ENCODE measurements at regions not wholly inside any gene's neighbourhood (a gene's known extent, or its start where the extent isn't known, plus 50 kb on each side); places are given as distances from the start of the nearest gene placed in this dataset.

DNA sequence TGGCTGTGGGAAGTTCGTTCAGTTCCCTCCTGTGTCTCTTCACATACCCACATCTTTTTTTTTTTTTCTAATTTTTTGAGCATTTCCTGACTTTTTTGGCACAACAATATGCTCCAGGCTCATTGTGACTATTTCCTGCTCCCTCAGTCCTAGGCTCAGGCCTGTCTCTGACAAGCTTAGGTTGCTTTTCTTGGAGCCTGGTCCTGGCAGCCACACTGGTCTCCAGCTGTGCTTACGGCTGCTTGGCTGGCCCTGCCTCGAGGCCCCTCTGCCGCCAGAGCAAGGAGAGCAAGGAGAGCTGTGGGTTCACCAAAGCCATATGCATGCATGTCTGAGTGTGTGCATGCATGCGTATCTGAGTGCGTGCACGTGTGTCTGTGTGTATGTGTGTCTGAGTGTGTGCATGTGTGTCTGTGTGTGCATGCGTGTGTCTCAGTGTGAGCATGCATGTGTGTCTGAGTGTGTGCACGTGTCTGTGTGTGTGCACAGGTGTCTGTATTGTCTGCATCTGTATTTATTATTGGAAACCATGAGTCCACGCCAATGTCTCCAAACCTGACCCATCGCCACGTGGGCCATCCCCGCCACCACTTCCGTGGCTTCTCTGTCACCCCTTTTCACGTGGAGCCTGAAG is 766.1 kb upstream of the SALL3 start:
- DNase-seq (ENCODE audit: low spot score): no peak

DNA sequence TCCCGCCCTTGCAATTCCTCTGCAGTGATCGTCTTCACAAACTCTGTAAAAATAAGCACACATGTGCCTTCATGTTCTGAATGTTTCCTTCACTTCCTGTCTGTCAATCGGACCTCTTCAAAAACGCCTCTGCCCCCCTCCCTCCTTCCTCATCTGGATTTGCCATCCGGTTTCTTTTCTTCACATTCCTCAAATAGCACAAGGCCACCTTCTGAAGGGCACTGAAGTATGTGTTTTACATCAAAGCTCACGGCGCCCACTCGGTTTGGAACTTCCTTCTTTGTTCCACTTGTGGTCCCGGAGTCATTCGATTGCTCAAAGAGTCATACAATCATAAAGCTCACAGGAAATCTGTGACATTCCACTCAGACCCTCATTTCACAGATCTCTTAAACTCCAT is 758.1 kb upstream of the SALL3 start:
- no peak for DNase-seq (ENCODE audit: low spot score)

- DNase-seq (ENCODE audit: low spot score): no peak
Observed at GRCh38 chr18:78228974-78229373, 750.6 kb upstream of the SALL3 start.

- DNase-seq (ENCODE audit: low spot score): no peak
Observed at GRCh38 chr18:78230911-78231310, 748.7 kb upstream of the SALL3 start.

DNA sequence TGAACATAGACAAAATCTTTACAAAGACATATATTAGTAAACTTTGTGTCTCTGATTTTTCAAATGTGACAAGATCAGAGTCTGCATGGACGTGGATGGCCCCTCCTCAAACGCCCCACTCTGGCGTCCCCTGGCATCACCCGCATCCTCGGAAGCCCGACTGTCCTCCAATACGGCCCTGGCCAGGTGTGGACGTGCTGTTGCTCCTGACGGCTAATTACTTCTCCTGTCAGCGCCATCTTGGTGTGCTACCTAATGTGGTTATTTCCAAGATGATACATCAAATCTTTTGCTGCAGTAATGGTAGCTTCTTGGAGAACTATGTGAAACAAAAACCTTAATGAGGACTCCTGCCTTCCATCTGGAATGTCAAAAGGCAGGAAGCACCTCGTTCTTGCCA is 747.4 kb upstream of the SALL3 start:
- DNase-seq (ENCODE audit: low spot score): no peak

- no peak for DNase-seq (ENCODE audit: low spot score)
Observed at GRCh38 chr18:78237864-78238263, 741.8 kb upstream of the SALL3 start.

DNA sequence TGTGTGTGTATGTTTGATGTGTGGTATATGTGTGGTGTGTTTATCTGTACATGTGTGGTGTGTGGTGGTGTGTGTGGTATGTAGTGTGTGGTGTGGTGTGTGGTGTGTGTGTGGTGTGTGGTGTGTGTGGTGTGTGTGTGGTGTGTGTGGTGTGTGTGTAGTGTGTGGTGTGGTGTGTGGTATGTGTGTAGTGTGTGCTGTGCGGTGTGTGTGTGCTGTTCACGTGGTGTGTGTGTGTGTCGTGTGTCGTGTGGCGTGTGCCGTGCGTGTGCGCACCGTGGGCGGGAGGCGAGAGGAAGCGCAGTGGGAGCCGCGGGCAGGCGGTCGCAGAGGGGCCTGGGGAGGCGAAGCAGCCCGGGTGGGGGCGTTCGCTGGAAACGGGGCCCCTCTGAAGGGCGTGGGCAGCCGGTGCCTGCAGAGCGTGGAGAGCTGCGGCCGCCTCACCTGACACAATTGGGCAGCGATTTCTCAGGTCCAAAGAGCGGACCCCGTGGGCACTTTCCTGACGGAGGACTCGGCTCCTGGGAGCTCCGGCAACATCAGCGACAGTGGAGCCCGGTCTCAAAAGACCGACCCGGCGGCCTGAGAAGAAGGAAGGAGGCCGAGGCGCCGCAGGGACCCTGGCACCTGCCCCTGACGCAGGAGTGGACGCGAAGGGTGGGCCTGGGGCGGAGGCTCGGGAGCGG is 741.1 kb upstream of the SALL3 start:
- no peak for DNase-seq (ENCODE audit: low spot score)

DNA sequence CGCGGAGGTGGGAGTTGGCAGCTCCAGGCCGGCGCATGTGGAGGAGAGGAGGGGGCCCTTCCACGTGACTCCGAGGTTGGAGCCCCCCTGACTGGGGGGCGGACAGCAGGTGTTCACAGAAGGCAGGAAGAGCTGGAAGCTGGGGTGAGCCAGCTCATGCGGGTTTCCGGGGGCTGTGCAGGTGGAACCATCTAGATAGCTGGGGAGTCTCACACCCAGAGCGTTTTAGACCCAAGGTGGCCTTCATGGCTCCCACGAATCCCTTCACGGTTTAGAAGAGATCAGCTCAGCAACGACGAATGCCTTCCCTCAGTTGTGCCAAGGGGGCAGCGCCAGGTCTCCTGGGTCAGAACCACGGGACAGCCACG is 740.5 kb upstream of the SALL3 start:
- DNase-seq (ENCODE audit: low spot score): no peak

DNA sequence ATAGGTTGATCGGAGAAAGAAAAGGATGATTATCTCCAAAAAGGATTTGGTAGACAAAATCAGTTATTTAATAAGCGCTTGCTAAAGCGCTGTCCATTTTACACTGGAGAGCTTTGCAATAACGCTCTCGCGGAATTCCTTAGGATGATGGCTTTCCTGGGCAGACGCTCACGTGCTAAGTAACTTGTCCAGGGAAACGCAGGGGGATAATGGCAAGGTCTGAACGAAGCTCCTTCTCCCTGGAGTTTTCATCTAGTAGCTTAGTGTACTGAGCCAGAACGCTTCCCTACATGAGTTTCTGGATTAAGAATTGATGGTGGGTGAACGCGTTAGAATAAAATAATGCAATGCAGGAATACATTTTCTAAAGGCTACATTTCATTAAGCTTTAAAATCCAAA is 739.5 kb upstream of the SALL3 start:
- DNase-seq (ENCODE audit: low spot score): no peak

GRCh38 chr18:78240627-78241252 is 738.9 kb upstream of the SALL3 start:
- no peak for DNase-seq (ENCODE audit: low spot score)

- no peak for DNase-seq (ENCODE audit: low spot score)
Observed at GRCh38 chr18:78241535-78242253, 737.9 kb upstream of the SALL3 start.

DNA sequence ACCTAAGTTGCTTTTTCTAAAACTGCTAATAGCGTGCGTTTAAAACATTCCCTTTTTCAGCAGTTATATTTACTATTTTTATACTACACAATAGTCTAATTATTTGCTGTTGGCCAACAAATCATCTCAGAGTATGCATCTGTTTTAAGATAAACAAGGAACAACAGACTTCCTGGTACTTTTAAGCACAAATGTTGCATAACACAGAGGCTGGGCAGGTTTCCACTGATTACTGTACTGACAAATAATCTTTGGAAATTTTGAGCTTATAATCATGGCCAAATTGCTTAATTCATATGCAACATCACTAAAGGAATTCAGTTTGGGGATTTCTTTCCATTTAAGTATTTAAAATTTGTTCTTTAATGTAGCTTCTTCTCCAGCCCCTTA is 737.4 kb upstream of the SALL3 start:
- DNase-seq (ENCODE audit: low spot score): no peak

- no peak for DNase-seq (ENCODE audit: low spot score)
Observed at GRCh38 chr18:78242806-78243205, 736.8 kb upstream of the SALL3 start.

DNA sequence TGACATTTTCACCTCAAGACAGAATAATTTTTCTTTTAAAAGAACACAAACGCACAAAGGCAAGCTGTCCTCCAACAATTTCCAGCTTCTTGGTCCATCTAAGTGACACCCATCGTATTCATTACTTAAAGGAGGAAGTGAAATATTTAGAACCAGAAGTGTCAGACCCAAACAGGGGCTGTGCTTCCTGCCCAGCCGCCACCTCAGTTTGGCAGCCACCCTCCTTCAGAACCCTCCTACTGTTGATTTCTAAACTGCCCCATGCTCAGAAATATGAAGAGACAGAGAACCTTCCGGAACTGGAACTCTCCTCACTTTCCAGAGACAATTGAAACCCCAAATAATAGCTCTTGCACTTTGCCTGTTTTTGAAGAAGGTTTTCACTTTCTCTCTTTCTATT is 734.8 kb upstream of the SALL3 start:
- DNase-seq (ENCODE audit: low spot score): no peak

GRCh38 chr18:78245451-78245850 is 734.2 kb upstream of the SALL3 start:
- no peak for DNase-seq (ENCODE audit: low spot score)

DNA sequence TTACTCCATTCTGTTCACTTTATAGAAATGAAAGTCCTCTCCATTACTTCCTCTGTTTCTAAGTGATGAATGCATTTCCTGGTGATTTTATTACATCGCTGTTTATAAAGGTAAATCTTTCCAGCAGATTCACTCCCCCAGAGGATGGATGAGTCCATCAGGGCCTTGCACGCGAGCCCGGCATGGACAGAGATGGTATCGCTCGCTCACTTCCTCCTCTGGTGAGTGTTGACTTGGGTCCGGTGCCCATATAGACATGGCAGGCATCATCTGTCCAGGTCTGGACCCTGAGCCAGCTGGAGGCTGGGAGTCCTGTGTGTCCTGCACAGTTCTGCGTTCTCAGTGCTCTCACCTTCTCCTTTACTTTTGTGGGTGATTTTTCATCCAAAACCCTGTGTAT is 733.6 kb upstream of the SALL3 start:
- no peak for DNase-seq (ENCODE audit: low spot score)

GRCh38 chr18:78246588-78246987 is 733.0 kb upstream of the SALL3 start:
- no peak for DNase-seq (ENCODE audit: low spot score)

- DNase-seq (ENCODE audit: low spot score): no peak
Observed at GRCh38 chr18:78247615-78248289, 731.9 kb upstream of the SALL3 start.

- no peak for DNase-seq (ENCODE audit: low spot score)
Observed at GRCh38 chr18:78255013-78255412, 724.6 kb upstream of the SALL3 start.

DNA sequence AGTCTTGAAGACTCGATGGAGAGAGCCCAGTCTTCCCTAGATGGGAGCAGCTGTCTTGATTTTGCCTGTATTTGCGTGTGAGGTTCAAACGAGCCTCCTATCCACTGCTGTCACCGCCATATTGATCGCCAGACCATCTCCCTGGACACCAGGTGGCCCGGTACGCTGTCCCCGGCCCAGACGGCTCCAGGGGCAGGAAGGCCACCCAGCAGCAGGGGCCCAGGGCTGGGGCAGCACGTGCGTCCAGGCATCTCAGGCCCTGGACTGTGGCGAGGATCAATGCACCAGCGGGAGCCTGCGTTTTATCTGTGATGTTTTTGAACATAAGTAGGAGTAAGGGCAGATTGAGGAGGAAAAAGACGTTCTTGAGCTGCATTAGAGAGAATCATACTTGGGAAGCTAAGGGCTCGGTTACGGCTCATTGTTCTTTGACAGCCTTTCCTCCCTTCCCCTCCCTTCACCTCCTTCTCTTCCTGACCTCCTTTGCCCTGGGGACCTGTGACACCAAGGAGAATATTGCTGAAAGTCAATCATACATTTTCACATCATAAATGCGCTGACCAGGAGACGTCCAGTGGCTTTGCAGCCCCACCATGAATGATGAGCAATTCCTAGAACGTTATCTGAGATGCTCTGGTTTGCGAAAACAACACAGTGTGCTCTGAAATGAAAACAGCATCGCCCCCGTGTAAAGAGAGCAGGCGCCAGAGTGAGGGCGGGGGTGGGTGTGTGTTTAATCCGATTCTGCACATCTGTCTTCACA is 711.2 kb upstream of the SALL3 start:
- DNase-seq (ENCODE audit: low spot score): no peak

DNA sequence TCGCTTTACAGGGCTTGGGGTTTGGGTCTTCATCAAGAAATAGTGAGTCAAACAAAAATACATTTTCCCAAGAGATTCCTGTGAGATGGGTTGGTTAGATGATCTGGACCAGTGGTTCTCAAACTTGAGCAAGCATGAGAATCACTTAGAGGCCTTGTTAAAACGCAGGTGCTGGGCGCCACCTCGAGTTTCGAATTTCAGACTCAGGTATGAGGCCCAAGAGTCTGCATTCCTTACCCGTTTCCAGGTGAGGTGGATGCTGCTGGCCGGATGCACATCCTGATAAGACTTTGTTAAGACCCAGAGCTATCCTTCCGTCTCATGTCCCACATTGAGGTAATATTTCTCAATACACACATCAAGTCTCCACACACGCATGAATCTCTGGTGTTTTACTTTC is 707.8 kb upstream of the SALL3 start:
- DNase-seq (ENCODE audit: low spot score): no peak

- DNase-seq (ENCODE audit: low spot score): no peak
Observed at GRCh38 chr18:78273876-78274275, 705.7 kb upstream of the SALL3 start.
